ENCODE measurements at regions not wholly inside any gene's neighbourhood (a gene's known extent, or its start where the extent isn't known, plus 50 kb on each side); places are given as distances from the start of the nearest gene placed in this dataset.

GRCh38 chr9:38162332-38163211 is 93.5 kb upstream of the SHB start:
- Histone ChIP-seq H3K27me3 (ENCODE audit: control insufficient read depth in 1 of 2, insufficient read depth in 2 of 2, low read length in 2 of 2) (peaks cover 0 to 15% of the 10 kb centered on the region in 2 experiments; a peak in 2 of 5 replicates), H3K9me3 (ENCODE audit: low read length) (no peaks in the 10 kb centered on the region), H3K36me3 (replicated peaks in 1 of 2; ENCODE audit: control insufficient read depth in 1 of 2, insufficient read depth in 2 of 2, low read length in 2 of 2) (no peaks in the 10 kb centered on the region), H2AFZ (ENCODE audit: low read length) (no peak overlapping the region), H3K4me3 (replicated peaks in 1 of 3; ENCODE audit: insufficient read depth in 1 of 3, low read depth in 2 of 3, low read length in 3 of 3) (no peak overlapping the region), H3K4me1 (ENCODE audit: insufficient read depth, low read length) (no peaks in the 10 kb centered on the region), H4K20me1 (ENCODE audit: insufficient read depth, low read length) (no peaks in the 10 kb centered on the region), H3K79me2 (ENCODE audit: insufficient read depth, low read length) (no peaks in the 10 kb centered on the region), H3K27ac (ENCODE audit: extremely low read length, insufficient read depth, low read length) (no peak overlapping the region), H3K4me2 (ENCODE audit: low read depth, low read length) (no peak overlapping the region), H3K9ac (ENCODE audit: insufficient read depth, low read depth, low read length) (no peak overlapping the region)
- no peak for ATAC-seq
- DNase-seq (ENCODE audit: low spot score): no peak
- FAIRE-seq: no peak
- intact Hi-C loops (cut with micrococcal nuclease; ENCODE audit: unreplicated experiment): loop anchor here (5.0 to 10.0 kb wide), 2 partner anchors 138 to 680 kb away; no protein-coding TSS in a partner anchor
- TF ChIP-seq ZBTB8A (CRISPR knock-in tag; IDR thresholded peaks at IDR 0.05; ENCODE audit: borderline replicate concordance, low read depth) (no peak), ZNF674 (CRISPR knock-in tag; IDR thresholded peaks at IDR 0.05; ENCODE audit: low read depth) (no peak), ZNF772 (CRISPR knock-in tag; IDR thresholded peaks at IDR 0.05) (no peak), ZNF639 (CRISPR knock-in tag; conservative IDR thresholded peaks at IDR 0.05) (no peak), TBP (CRISPR knock-in tag; IDR thresholded peaks at IDR 0.05) (no peak), HHEX (CRISPR knock-in tag; IDR thresholded peaks at IDR 0.05) (no peak), ZXDC (CRISPR knock-in tag; IDR thresholded peaks at IDR 0.05) (no peak), ZC3H4 (CRISPR knock-in tag; IDR thresholded peaks at IDR 0.05; ENCODE audit: borderline replicate concordance) (no peak)
- in situ Hi-C loops (cut with HindIII; ENCODE audit: extremely low pct_ligation_motif_present, low pct_unique_long_range_greater_than_20kb): loop anchor here (5.0 kb wide), 1 partner anchor 250 kb away; no protein-coding TSS in a partner anchor
- CTCF ChIA-PET (ENCODE audit: low intra/inter-chr PET ratio, low total read pairs): interaction anchor here (1.3 kb wide), 1 partner anchor 249 kb away, joined by 4 read pairs; no protein-coding TSS in a partner anchor
- WGBS (ENCODE audit: low lambda C conversion rate): 33% methylated on average over 11 of the region's 11 CpGs
- BruUV-seq (replicated peaks): no TSS peak
- POLR2A ChIA-PET: no interaction called here
